CD14-positive monocyte (primary cell): ENCODE measurements at regions not wholly inside any gene's neighbourhood (a gene's known extent, or its start where the extent isn't known, plus 50 kb on each side); places are given as distances from the start of the nearest gene placed in this dataset.

ENCODE experiments used
- DNase-seq, 3 donors: peaks; one replicate each; pipeline ENCODE4 v3.0.0-alpha.2; 2011 to 2022
- H2AFZ ChIP-seq: 2 replicates; pipeline ENCODE4 v1.6.0; 2012; ENCODE audit warnings: mild to moderate bottlenecking, low read depth, low read length, inconsistent platforms; ENCODE audit not compliant: insufficient read depth, poor library complexity, severe bottlenecking
- H3K27ac ChIP-seq, 2 donors: 1 replicate in 1 of 2; 2 replicates in 1 of 2; pipeline ENCODE4 v1.5.1; 2012 to 2013; ENCODE audit warnings: low read length in 2 of 2, control low read depth in 1 of 2, inconsistent platforms in 1 of 2, low read depth in 1 of 2, mild to moderate bottlenecking in 1 of 2
- H3K27me3 ChIP-seq, 2 donors: one replicate each; pipeline versions ENCODE4 v1.6.0 to v1.6.1; 2011 to 2013; ENCODE audit warnings: low read length in 2 of 2; ENCODE audit not compliant: control insufficient read depth in 2 of 2, insufficient read depth in 2 of 2
- H3K36me3 ChIP-seq, 2 donors: replicated peaks in 1 of 2; 1 replicate in 1 of 2; 2 replicates in 1 of 2; pipeline versions ENCODE4 v1.5.1 to v1.6.1; 2012 to 2013; ENCODE audit warnings: low read length in 2 of 2, control low read depth in 1 of 2, inconsistent platforms in 1 of 2, mild to moderate bottlenecking in 1 of 2; ENCODE audit not compliant: insufficient read depth in 2 of 2, control insufficient read depth in 1 of 2
- H3K4me1 ChIP-seq, 2 donors: 1 replicate in 1 of 2; 2 replicates in 1 of 2; pipeline versions ENCODE4 v1.5.1 to v1.6.1; 2012 to 2013; ENCODE audit warnings: low read length in 2 of 2, control low read depth in 1 of 2, inconsistent platforms in 1 of 2, mild to moderate bottlenecking in 1 of 2, moderate library complexity in 1 of 2; ENCODE audit not compliant: insufficient read depth in 2 of 2, control insufficient read depth in 1 of 2
- H3K4me2 ChIP-seq: replicated peaks from 2 replicates; pipeline ENCODE3; 2012; ENCODE audit warnings: low read length, moderate library complexity, mild to moderate bottlenecking; ENCODE audit not compliant: poor library complexity, severe bottlenecking; ENCODE audit errors: extremely low read depth
- H3K4me3 ChIP-seq, 3 experiments: fragments of 200-600 bp in 1 of 3; sonication (generic) in 1 of 3; replicated peaks in 1 of 3; 1 replicate in 2 of 3; 2 replicates in 1 of 3; pipeline ENCODE4 v1.5.1; 2011 to 2013; ENCODE audit warnings: low read length in 3 of 3, mild to moderate bottlenecking in 3 of 3, control low read depth in 2 of 3, low read depth in 2 of 3, inconsistent platforms in 1 of 3, moderate library complexity in 1 of 3
- H3K79me2 ChIP-seq: 2 replicates; pipeline ENCODE4 v1.6.0; 2012; ENCODE audit warnings: mild to moderate bottlenecking, control low read depth, inconsistent platforms, low read length, moderate library complexity; ENCODE audit not compliant: insufficient read depth
- H3K9ac ChIP-seq: 2 replicates; pipeline ENCODE4 v1.6.0; 2017; ENCODE audit warnings: low read length, mild to moderate bottlenecking; ENCODE audit not compliant: insufficient read depth, poor library complexity, severe bottlenecking
- H3K9me3 ChIP-seq, 2 donors: replicated peaks in 1 of 2; 1 replicate in 1 of 2; 2 replicates in 1 of 2; pipeline versions ENCODE4 v1.5.1 to v1.6.1; 2012 to 2013; ENCODE audit warnings: low read length in 2 of 2, control low read depth in 1 of 2; ENCODE audit not compliant: control insufficient read depth in 1 of 2, insufficient read depth in 1 of 2
- H4K20me1 ChIP-seq: 2 replicates; pipeline ENCODE4 v1.6.0; 2012; ENCODE audit warnings: mild to moderate bottlenecking, low read length, control low read depth, moderate library complexity; ENCODE audit not compliant: insufficient read depth
- H3K27ac Mint-ChIP-seq, 7 donors: one replicate each; pipeline ENCODE4 v1.8.0; 2020; ENCODE audit warnings: mild to moderate bottlenecking in 7 of 7, mixed read lengths in 7 of 7, moderate library complexity in 6 of 7, inconsistent platforms in 2 of 7
- H3K27me3 Mint-ChIP-seq, 3 donors: one replicate each; pipeline ENCODE4 v1.8.0; 2021 to 2022; ENCODE audit warnings: low read depth in 3 of 3, mild to moderate bottlenecking in 3 of 3, mixed read lengths in 3 of 3, moderate library complexity in 3 of 3, inconsistent platforms in 1 of 3
- H3K36me3 Mint-ChIP-seq, 2 donors: one replicate each; pipeline ENCODE4 v1.8.0; 2020; ENCODE audit warnings: mixed read lengths in 2 of 2, inconsistent platforms in 1 of 2, mild to moderate bottlenecking in 1 of 2
- H3K4me1 Mint-ChIP-seq: one replicate; pipeline ENCODE4 v1.8.0; 2020; ENCODE audit warnings: mild to moderate bottlenecking, mixed read lengths
- H3K4me3 Mint-ChIP-seq, 2 donors: one replicate each; pipeline ENCODE4 v1.8.0; 2020; ENCODE audit warnings: mild to moderate bottlenecking in 2 of 2, mixed read lengths in 2 of 2, moderate library complexity in 1 of 2
- H3K9me3 Mint-ChIP-seq, 7 donors: one replicate each; pipeline ENCODE4 v1.8.0; 2020 to 2022; ENCODE audit warnings: mixed read lengths in 7 of 7, mild to moderate bottlenecking in 6 of 7, moderate library complexity in 6 of 7, inconsistent platforms in 2 of 7
- WGBS: methylation state at CpG from one replicate; pipeline ENCODE4 v1.1.5; 2013; ENCODE audit warnings: missing lambda C conversion rate; ENCODE audit not compliant: insufficient coverage; 5-methylcytosine and 5-hydroxymethylcytosine counted together
- intact Hi-C, 2 donors: fragments of 100-400 bp; cut with micrococcal nuclease; formaldehyde crosslinking; loops; one replicate each; pipeline versions ENCODE4 v1.15.0 to v1.15.1; 2023
- TF ChIP-seq, protein P1 (sequence below): fragments of 200-600 bp; IDR thresholded peaks from one replicate; pipeline ENCODE4 v1.8.0; 2022; ENCODE audit warnings: antibody characterized with exemption, mild to moderate bottlenecking

- no peak for DNase-seq
- Mint-ChIP-seq H3K27me3 (no peaks in the 10 kb centered on the region), H3K27ac (no peak overlapping the region), H3K4me3 (no peak overlapping the region), H3K9me3 (peaks cover 3 to 12% (median 8%) of the 10 kb centered on the region in 7 donors), H3K4me1 (no peaks in the 10 kb centered on the region), H3K36me3 (no peaks in the 10 kb centered on the region)
- no peak overlapping the region for H3K27ac ChIP-seq
- H3K36me3 ChIP-seq: no peaks in the 10 kb centered on the region
- intact Hi-C loops: no loop called here
- no peaks in the 10 kb centered on the region for H3K27me3 ChIP-seq
- H3K4me3 ChIP-seq: no peak overlapping the region
- TF ChIP-seq, protein P1, sequence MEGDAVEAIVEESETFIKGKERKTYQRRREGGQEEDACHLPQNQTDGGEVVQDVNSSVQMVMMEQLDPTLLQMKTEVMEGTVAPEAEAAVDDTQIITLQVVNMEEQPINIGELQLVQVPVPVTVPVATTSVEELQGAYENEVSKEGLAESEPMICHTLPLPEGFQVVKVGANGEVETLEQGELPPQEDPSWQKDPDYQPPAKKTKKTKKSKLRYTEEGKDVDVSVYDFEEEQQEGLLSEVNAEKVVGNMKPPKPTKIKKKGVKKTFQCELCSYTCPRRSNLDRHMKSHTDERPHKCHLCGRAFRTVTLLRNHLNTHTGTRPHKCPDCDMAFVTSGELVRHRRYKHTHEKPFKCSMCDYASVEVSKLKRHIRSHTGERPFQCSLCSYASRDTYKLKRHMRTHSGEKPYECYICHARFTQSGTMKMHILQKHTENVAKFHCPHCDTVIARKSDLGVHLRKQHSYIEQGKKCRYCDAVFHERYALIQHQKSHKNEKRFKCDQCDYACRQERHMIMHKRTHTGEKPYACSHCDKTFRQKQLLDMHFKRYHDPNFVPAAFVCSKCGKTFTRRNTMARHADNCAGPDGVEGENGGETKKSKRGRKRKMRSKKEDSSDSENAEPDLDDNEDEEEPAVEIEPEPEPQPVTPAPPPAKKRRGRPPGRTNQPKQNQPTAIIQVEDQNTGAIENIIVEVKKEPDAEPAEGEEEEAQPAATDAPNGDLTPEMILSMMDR: no peak
- H2AFZ ChIP-seq: no peak overlapping the region
- no peaks in the 10 kb centered on the region for H3K4me1 ChIP-seq
- no peak overlapping the region for H3K9ac ChIP-seq
- 100% methylated on average over 6 of the region's 8 CpGs for WGBS
- no peak overlapping the region for H3K4me2 ChIP-seq
- H4K20me1 ChIP-seq: no peaks in the 10 kb centered on the region
- H3K79me2 ChIP-seq: no peaks in the 10 kb centered on the region
- H3K9me3 ChIP-seq: peaks cover 4 to 5% of the 10 kb centered on the region in 2 donors
Observed at GRCh38 chr3:152608696-152609594, 226.0 kb upstream of the P2RY1 start.

DNA sequence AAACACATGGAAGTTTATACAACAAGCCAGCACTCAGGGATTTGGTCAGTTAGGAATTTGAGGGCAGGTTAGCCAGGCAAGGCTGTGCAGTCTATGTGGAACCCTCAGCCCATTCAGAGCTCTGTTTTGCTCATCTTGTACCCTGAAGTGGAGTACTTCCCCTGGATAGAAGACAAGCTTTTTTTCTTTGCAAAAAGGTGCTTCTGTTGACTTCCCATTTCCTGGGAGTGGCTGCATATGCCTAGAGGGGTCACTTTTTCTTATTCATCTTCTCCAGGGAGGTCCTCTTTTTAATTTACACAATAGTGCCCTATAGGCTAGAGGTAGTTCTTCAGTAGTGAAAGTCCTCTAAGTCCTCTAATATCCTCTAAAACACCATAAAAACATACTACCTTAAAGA is 225.0 kb upstream of the P2RY1 start:
- Histone ChIP-seq H3K79me2 (no peaks in the 10 kb centered on the region), H3K4me1 (no peaks in the 10 kb centered on the region), H3K4me2 (no peak overlapping the region), H4K20me1 (no peaks in the 10 kb centered on the region), H2AFZ (no peak overlapping the region), H3K27me3 (no peaks in the 10 kb centered on the region), H3K9me3 (no peaks in the 10 kb centered on the region), H3K27ac (no peak overlapping the region), H3K9ac (no peak overlapping the region), H3K36me3 (no peaks in the 10 kb centered on the region), H3K4me3 (no peak overlapping the region)
- H3K4me3 Mint-ChIP-seq: no peak overlapping the region
- intact Hi-C loops: no loop called here
- TF ChIP-seq, protein P1: no peak
- H3K4me1 Mint-ChIP-seq: peaks cover 3% of the 10 kb centered on the region
- no peak for DNase-seq
- no peaks in the 10 kb centered on the region for H3K36me3 Mint-ChIP-seq
- H3K27ac Mint-ChIP-seq: no peak overlapping the region
- no peaks in the 10 kb centered on the region for H3K27me3 Mint-ChIP-seq
- peaks cover 0 to 4% (median under 1%) of the 10 kb centered on the region in 7 donors for H3K9me3 Mint-ChIP-seq
